GM18499 (cell line): ENCODE measurements at regions not wholly inside any gene's neighbourhood (a gene's known extent, or its start where the extent isn't known, plus 50 kb on each side); places are given as distances from the start of the nearest gene placed in this dataset.

Experiments
- ATAC-seq: cut with Tn5 transposase; IDR thresholded peaks from one replicate; pipeline ENCODE4 v1.9.1; 2021; ENCODE audit warnings: moderate number of reproducible peaks; ENCODE audit not compliant: insufficient read depth, unreplicated experiment

- no peak for ATAC-seq
Measured at GRCh38 chr13:67377919-67378318, 147.8 kb upstream of the PCDH9 start.

- ATAC-seq = no peak
Measured at GRCh38 chr13:67374391-67374790, 144.3 kb upstream of the PCDH9 start.

- no peak for ATAC-seq
Measured at GRCh38 chr13:67372868-67373464, 142.8 kb upstream of the PCDH9 start.

GRCh38 chr13:67369895-67370660 lies 139.9 kb upstream of the PCDH9 start:
- ATAC-seq = no peak

GRCh38 chr13:67367399-67367798 lies 137.3 kb upstream of the PCDH9 start:
- ATAC-seq = no peak

GRCh38 chr13:67366533-67366932 lies 136.4 kb upstream of the PCDH9 start:
- no peak for ATAC-seq

GRCh38 chr13:67355812-67356476 lies 125.8 kb upstream of the PCDH9 start:
- ATAC-seq = no peak

- no peak for ATAC-seq
Measured at GRCh38 chr13:67353941-67354340, 123.8 kb upstream of the PCDH9 start.

GRCh38 chr13:67353031-67353430 lies 122.9 kb upstream of the PCDH9 start:
- no peak for ATAC-seq

- ATAC-seq = no peak
Measured at GRCh38 chr13:67351909-67352308, 121.8 kb upstream of the PCDH9 start.

GRCh38 chr13:67351114-67351513 lies 121.0 kb upstream of the PCDH9 start:
- no peak for ATAC-seq

GRCh38 chr13:67343777-67344176 lies 113.6 kb upstream of the PCDH9 start:
- ATAC-seq = no peak

GRCh38 chr13:67341406-67341805 lies 111.3 kb upstream of the PCDH9 start:
- no peak for ATAC-seq

GRCh38 chr13:67330149-67330548 lies 100.0 kb upstream of the PCDH9 start:
- no peak for ATAC-seq

GRCh38 chr13:67328895-67329294 lies 98.8 kb upstream of the PCDH9 start:
- ATAC-seq = no peak

- ATAC-seq = no peak
Measured at GRCh38 chr13:67318860-67319259, 88.7 kb upstream of the PCDH9 start.

- no peak for ATAC-seq
Measured at GRCh38 chr13:67318398-67318797, 88.3 kb upstream of the PCDH9 start.

- ATAC-seq = no peak
Measured at GRCh38 chr13:67314405-67314804, 84.3 kb upstream of the PCDH9 start.

GRCh38 chr13:67308004-67308772 lies 78.1 kb upstream of the PCDH9 start:
- no peak for ATAC-seq

- no peak for ATAC-seq
Measured at GRCh38 chr13:67306742-67307141, 76.6 kb upstream of the PCDH9 start.
